Activated CD4-positive, alpha-beta memory T cell treated with anti-CD3 and anti-CD28 coated beads, Interleukin-2, amount 10 ng/mL, durations not matched to agents 7 days and 5 days (primary cell): ENCODE measurements at regions not wholly inside any gene's neighbourhood (a gene's known extent, or its start where the extent isn't known, plus 50 kb on each side); places are given as distances from the start of the nearest gene placed in this dataset.

ENCODE experiments used
- CTCF ChIA-PET: fragments of 350-600 bp; sonication (Branson Sonifier 250); formaldehyde crosslinking; loops from one replicate; lab custom pipeline; 2021; ENCODE audit warnings: antibody characterized with exemption, inconsistent platforms; lab: Charles Lee
- POLR2A ChIA-PET: fragments of 350-600 bp; sonication (Branson Sonifier 250); formaldehyde crosslinking; loops from one replicate; lab custom pipeline; 2021; ENCODE audit warnings: antibody characterized with exemption; lab: Charles Lee
- DNase-seq: peaks from one replicate; pipeline ENCODE4 v3.0.0-alpha.2; 2020
- H3K27ac Mint-ChIP-seq: one replicate; pipeline ENCODE4 v1.8.0; 2021; ENCODE audit warnings: mild to moderate bottlenecking, mixed read lengths
- H3K27me3 Mint-ChIP-seq: one replicate; pipeline ENCODE4 v1.8.0; 2021; ENCODE audit warnings: mixed read lengths
- H3K36me3 Mint-ChIP-seq: one replicate; pipeline ENCODE4 v1.8.0; 2021; ENCODE audit warnings: low read depth, mixed read lengths
- H3K4me1 Mint-ChIP-seq: one replicate; pipeline ENCODE4 v1.8.0; 2021; ENCODE audit warnings: mixed read lengths
- H3K4me3 Mint-ChIP-seq: one replicate; pipeline ENCODE4 v1.8.0; 2021; ENCODE audit warnings: mild to moderate bottlenecking, mixed read lengths
- H3K9me3 Mint-ChIP-seq: one replicate; pipeline ENCODE4 v1.8.0; 2021; ENCODE audit warnings: mixed read lengths

DNA sequence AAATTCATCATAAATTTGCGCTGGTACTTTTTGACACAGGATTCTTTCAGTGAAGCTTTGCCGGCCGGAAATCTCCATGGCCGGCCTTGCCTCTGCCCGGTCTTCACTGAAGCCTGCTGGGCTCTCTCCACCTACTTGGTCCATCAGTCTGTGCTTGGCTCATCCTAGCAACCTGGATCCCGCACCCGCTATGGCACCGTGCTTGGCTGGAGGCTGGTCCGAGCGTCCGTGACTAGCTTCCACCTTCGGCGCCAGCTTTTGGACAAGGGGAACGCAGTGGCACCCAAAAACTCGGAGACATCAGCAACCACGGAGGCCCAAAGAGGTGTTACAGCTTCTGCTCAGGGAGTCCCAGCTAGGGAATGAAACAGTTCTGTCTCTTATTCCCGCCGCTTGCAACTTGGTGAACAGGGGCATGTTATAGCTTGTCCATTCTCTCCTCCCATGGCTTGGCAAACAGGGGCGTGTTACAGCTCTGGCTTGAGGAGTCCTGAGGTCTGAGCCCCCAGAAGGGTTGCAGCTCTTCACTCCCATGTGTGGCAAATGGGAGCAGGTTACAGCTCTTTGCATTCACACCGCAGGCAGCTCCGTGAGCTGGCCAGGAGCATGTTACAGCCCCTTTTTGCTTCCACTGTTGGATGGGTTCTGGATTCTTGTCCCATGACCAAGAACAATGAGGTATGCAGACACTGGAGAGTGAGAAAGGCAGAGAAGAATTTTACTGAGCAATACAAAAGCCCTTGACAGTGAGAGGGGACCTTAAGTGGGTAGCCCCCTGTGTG is 204.2 kb downstream of the DIPK2A start:
- POLR2A ChIA-PET, result no interaction called here
- CTCF ChIA-PET, result no interaction called here
- Mint-ChIP-seq H3K4me3 (no peak overlapping the region), H3K27me3 (no peaks in the 10 kb centered on the region), H3K36me3 (no peaks in the 10 kb centered on the region), H3K27ac (no peak overlapping the region), H3K9me3 (no peaks in the 10 kb centered on the region), H3K4me1 (no peaks in the 10 kb centered on the region)
- no peak for DNase-seq

DNA sequence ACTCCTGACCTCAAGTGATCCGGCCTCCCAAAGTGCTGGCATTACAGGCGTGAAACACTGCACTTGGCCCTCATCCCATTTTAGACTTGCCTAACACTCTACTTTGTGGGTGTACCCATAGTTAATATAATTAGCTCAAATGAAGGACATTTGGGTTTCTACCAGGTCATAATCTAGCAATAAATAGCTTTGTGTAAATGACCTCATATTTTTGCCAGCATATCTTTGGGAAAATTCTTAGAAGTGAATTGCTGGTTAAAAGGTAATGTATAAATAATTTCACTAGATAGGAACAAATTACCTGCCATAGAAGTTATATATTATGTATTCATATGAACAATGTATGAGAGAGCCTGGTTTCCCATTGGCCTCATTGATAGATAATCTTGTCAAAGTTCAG is 206.0 kb downstream of the DIPK2A start:
- no peak for DNase-seq
- Mint-ChIP-seq H3K4me1 (no peaks in the 10 kb centered on the region), H3K36me3 (no peaks in the 10 kb centered on the region), H3K27ac (no peak overlapping the region), H3K9me3 (no peaks in the 10 kb centered on the region), H3K27me3 (no peaks in the 10 kb centered on the region), H3K4me3 (no peak overlapping the region)
- ChIA-PET CTCF (no interaction called here), POLR2A (no interaction called here)

DNA sequence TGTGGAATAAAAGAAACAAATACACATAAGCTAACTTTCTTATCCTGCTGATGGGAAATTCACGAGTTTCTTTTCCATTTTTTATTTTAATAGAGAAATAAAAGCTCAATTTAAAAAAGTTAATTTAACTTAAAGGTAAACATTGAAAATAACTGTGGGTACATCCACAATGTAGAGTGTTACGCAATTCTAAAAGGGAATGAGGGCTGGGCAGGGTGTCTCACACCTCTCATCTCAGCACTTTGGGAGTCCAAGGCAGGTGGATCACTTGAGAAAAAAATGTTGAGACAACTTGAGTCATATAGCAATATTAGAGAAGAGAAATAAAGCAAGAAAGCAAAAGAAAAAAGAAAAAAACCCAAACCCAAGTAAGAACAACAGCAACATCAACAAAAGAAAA is 207.0 kb downstream of the DIPK2A start:
- no peak overlapping the region for H3K27ac Mint-ChIP-seq
- no peaks in the 10 kb centered on the region for H3K4me1 Mint-ChIP-seq
- H3K9me3 Mint-ChIP-seq, result no peaks in the 10 kb centered on the region
- ChIA-PET CTCF (no interaction called here), POLR2A (no interaction called here)
- H3K27me3 Mint-ChIP-seq, result no peaks in the 10 kb centered on the region
- H3K4me3 Mint-ChIP-seq, result no peak overlapping the region
- H3K36me3 Mint-ChIP-seq, result no peaks in the 10 kb centered on the region
- DNase-seq, result no peak

DNA sequence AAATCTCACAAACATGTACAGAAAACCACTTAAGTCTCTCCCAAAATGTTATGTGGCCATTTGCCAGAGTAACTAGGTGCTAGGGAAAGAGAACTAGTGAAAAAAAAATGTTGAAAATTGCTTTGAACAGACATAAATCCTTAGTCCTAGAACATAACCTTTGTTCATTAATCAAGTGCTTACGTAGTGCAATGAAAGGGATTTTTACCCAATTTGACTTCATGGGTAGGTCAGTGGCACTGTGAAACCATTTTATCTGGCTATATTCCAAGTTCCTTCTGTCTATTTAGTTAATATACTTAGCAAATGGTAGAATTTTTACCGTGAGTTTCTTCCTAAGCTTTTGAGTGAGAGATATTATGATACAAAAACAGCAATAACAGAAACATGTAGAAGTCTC is 209.4 kb downstream of the DIPK2A start:
- DNase-seq, result no peak
- Mint-ChIP-seq H3K36me3 (no peaks in the 10 kb centered on the region), H3K4me3 (no peak overlapping the region), H3K9me3 (peaks cover 4% of the 10 kb centered on the region), H3K27ac (no peak overlapping the region), H3K27me3 (no peaks in the 10 kb centered on the region), H3K4me1 (no peaks in the 10 kb centered on the region)
- ChIA-PET CTCF (no interaction called here), POLR2A (no interaction called here)

DNA sequence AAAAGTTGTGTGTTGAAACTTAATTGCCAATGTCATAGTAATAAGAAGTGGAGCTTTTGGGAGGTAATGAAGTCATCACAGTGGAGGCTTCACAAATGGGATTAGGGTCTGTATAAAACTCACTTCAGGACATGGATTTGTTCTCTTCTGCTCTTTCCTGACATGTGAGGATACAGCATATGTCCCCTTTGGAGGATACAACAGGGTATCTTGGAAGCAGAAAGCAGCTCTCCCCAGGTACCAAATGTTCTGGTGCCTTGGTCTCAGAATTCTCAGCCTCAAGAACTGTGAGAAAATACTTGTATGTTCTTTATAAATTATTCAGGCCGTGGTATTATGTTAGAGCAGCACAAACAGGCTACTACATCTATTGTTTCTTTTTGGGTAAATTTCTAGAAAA is 210.9 kb downstream of the DIPK2A start:
- POLR2A ChIA-PET, result no interaction called here
- no peak overlapping the region for H3K27ac Mint-ChIP-seq
- no peak overlapping the region for H3K4me3 Mint-ChIP-seq
- H3K4me1 Mint-ChIP-seq, result no peaks in the 10 kb centered on the region
- H3K36me3 Mint-ChIP-seq, result no peaks in the 10 kb centered on the region
- CTCF ChIA-PET, result no interaction called here
- no peak for DNase-seq
- peaks cover 4% of the 10 kb centered on the region for H3K9me3 Mint-ChIP-seq
- no peaks in the 10 kb centered on the region for H3K27me3 Mint-ChIP-seq

DNA sequence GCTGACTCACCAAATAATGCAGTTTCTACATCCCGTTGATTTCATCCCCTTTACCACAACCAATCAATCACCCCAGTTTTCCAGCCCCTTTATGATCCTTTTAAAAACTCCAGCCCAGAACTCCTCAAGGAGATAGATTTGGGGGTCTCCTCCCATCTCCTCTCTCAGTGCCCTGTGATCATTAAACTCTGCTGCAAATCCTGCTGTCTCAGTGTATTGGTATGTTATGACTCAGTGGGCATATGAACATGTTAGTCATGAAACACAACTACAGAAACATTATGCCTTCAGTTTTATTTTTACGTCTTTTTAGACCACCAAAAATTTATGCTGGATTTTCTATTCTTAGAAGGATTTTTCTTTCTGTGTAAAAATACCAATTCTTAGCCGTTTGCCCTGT is 213.7 kb downstream of the DIPK2A start:
- Mint-ChIP-seq H3K27ac (no peak overlapping the region), H3K4me1 (no peaks in the 10 kb centered on the region), H3K9me3 (peaks cover 4% of the 10 kb centered on the region), H3K4me3 (no peak overlapping the region), H3K27me3 (no peaks in the 10 kb centered on the region), H3K36me3 (no peaks in the 10 kb centered on the region)
- ChIA-PET CTCF (no interaction called here), POLR2A (no interaction called here)
- no peak for DNase-seq

DNA sequence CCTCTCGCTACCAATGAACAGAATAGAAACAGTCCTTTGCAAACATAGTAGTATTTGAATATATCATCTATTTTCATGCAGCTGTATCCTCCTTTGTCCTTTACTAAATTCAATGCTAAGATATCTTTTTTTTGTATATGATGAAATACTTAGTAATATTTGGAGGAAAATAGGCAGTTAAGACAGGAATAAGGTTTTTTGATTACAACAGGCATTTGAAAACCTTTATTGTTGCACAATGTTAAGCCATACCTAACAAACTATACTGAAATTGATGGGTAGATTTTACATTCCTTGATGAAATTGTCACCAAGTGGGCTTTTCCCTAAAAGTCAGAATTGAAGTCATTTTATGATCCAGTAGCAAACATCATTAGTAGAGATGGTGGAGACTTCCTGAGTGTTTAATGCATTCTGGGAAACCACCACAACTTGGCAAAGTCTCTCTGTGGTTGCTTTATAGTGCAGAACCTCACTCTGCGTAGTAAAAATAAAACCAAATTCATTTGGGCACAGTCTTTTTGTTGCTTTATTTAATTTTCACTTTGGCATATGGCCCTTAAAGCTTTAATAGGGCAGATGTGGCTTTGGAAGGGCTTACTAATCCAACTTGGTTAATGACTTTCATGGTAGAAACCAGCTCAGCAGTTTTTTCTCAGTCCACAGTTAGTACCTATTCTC is 216.0 kb downstream of the DIPK2A start:
- CTCF ChIA-PET, result no interaction called here
- DNase-seq, result no peak
- Mint-ChIP-seq H3K4me3 (no peak overlapping the region), H3K36me3 (no peaks in the 10 kb centered on the region), H3K9me3 (peaks cover 4% of the 10 kb centered on the region), H3K27ac (no peak overlapping the region), H3K27me3 (no peaks in the 10 kb centered on the region), H3K4me1 (no peaks in the 10 kb centered on the region)
- POLR2A ChIA-PET, result no interaction called here

DNA sequence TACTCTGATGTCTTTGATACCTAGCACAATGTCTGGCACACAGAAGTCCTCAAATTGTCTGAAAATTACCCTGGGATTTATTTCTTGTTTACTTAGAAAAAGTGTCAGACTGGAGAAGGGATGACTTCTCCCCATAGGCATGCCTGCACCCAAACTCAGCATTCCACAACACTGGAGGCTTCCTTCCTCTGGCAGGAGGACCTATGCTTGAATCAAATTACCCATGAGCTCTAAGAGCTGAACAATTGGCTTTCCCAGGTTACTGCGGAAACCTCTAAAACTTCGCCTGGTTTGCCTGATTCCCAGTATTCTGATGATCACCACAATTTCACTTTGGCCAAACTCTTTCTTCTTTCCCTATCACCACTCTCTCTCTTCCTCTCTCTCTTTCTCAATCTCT is 217.4 kb downstream of the DIPK2A start:
- ChIA-PET POLR2A (no interaction called here), CTCF (no interaction called here)
- H3K36me3 Mint-ChIP-seq, result no peaks in the 10 kb centered on the region
- no peak overlapping the region for H3K4me3 Mint-ChIP-seq
- no peak for DNase-seq
- H3K27ac Mint-ChIP-seq, result no peak overlapping the region
- no peaks in the 10 kb centered on the region for H3K4me1 Mint-ChIP-seq
- no peaks in the 10 kb centered on the region for H3K27me3 Mint-ChIP-seq
- peaks cover 8% of the 10 kb centered on the region for H3K9me3 Mint-ChIP-seq

DNA sequence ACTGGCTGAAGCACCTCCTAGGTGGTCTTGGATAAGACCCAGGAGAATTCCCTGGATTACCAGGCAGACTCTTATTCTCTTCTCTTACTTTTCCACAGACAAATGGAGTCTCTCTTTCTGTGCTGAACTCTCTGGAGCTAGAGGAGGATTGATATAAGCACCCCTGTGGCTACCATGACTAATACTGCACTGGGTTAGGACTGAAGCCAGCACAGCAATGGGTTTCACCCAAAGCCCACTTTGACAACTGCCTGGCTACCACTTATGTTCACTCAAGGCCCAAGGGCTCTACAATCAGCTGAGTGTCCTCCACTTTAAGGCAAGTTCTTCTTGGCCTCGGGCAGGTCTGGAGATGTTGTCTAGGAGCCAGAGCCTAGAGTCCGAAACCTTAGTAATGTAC is 225.5 kb downstream of the DIPK2A start:
- Mint-ChIP-seq H3K4me1 (no peaks in the 10 kb centered on the region), H3K9me3 (peaks cover 9% of the 10 kb centered on the region), H3K36me3 (no peaks in the 10 kb centered on the region), H3K4me3 (no peak overlapping the region), H3K27ac (no peak overlapping the region), H3K27me3 (no peaks in the 10 kb centered on the region)
- DNase-seq, result no peak
- CTCF ChIA-PET, result no interaction called here
- POLR2A ChIA-PET, result no interaction called here

DNA sequence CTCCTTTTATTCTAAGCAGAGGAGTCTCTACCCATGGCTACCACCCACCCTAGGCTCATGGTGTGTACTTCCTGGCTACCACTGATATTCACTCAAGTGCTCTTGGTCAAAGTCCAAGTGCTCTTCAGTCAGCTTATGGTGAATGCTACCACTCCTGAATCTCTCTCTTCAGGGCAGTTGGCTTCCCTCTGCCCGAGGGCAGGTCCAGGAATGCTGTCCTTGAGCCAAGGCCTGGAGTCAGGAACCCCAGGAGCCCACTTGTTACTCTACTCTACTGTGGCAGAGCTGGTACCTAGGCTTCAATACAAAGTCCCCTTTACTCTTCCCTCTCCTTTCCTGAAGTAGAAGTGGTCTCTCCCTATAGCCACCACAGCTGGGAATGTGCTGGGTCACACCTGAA is 226.0 kb downstream of the DIPK2A start:
- CTCF ChIA-PET, result no interaction called here
- H3K4me3 Mint-ChIP-seq, result no peak overlapping the region
- POLR2A ChIA-PET, result no interaction called here
- H3K27me3 Mint-ChIP-seq, result no peaks in the 10 kb centered on the region
- H3K27ac Mint-ChIP-seq, result no peak overlapping the region
- H3K9me3 Mint-ChIP-seq, result peaks cover 9% of the 10 kb centered on the region
- H3K36me3 Mint-ChIP-seq, result no peaks in the 10 kb centered on the region
- no peaks in the 10 kb centered on the region for H3K4me1 Mint-ChIP-seq
- DNase-seq, result no peak

DNA sequence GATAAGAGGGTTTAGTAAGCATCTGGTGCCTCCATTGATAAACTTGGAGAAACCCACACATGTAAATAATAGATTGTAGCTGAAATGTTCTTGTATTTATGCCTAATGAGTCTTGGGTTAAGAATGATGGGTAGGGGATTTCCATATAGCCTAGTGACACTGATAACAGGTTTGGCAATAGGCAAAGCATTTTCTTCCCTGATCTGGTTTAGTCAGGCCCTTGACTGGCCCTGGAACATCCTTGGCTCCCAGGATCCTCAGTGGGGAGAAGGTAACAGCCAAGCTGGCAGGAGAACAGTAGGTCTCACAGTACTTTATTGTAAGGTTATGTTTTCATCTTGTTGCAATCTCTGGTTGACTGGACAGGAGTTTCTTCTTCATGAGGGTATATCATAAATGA is 228.4 kb downstream of the DIPK2A start:
- POLR2A ChIA-PET, result no interaction called here

DNA sequence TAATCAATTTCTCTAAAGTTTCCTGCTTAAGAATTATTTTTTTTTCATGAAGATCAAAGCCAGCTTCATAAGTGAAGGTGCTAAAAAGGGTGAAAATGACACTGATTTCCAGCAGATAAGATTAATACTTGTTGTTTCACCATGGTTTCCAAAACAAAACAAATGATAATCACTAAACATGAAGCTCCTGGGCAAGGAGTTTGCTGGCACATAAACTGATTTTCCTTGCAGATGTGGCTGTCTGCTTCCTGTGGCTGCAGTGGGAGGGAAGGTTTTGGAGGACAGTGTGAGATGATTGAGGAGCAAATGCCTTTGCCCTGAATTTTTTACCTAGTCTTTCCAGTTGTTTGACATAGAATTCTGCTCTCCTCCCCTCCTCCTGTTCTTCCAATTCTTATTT is 228.8 kb downstream of the DIPK2A start:
- no peak overlapping the region for H3K4me3 Mint-ChIP-seq
- CTCF ChIA-PET, result no interaction called here
- no peak for DNase-seq
- POLR2A ChIA-PET, result no interaction called here
- no peak overlapping the region for H3K27ac Mint-ChIP-seq
- H3K4me1 Mint-ChIP-seq, result no peaks in the 10 kb centered on the region
- no peaks in the 10 kb centered on the region for H3K9me3 Mint-ChIP-seq
- H3K27me3 Mint-ChIP-seq, result no peaks in the 10 kb centered on the region
- no peaks in the 10 kb centered on the region for H3K36me3 Mint-ChIP-seq

More for the DNA sequence above, 228.4 kb downstream of the DIPK2A start:
- Mint-ChIP-seq H3K36me3 (no peaks in the 10 kb centered on the region), H3K9me3 (peaks cover 1% of the 10 kb centered on the region), H3K27ac (no peak overlapping the region), H3K4me3 (no peak overlapping the region), H3K27me3 (no peaks in the 10 kb centered on the region), H3K4me1 (no peaks in the 10 kb centered on the region)
- CTCF ChIA-PET, result interaction anchor here (1.2 kb wide), 1 partner anchor 315 kb away, joined by 3 read pairs; no protein-coding TSS in a partner anchor
- DNase-seq, result no peak

DNA sequence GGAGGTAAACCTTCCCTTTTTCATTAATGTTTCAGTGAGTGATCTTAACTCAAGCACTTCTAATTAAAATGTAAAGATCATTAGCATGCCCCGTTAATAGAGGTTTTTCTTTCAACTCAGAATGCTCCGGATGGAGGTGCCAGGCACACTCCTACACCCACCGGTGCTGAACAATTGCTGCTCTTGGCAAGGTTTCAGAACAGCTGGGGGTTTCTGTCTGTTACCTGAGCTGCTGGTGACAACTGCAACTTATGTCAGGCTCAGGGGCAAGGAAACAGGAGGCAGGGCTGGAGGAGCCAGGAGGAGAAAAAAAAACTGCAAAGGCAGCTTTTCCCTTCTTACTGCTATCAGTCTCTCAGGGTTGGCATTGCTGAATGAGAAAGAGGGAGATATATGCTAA is 250.1 kb downstream of the DIPK2A start:
- H3K27me3 Mint-ChIP-seq, result no peaks in the 10 kb centered on the region
- no peak for DNase-seq
- H3K27ac Mint-ChIP-seq, result no peak overlapping the region
- ChIA-PET CTCF (no interaction called here), POLR2A (no interaction called here)
- H3K4me1 Mint-ChIP-seq, result no peaks in the 10 kb centered on the region
- no peak overlapping the region for H3K4me3 Mint-ChIP-seq
- H3K36me3 Mint-ChIP-seq, result no peaks in the 10 kb centered on the region
- H3K9me3 Mint-ChIP-seq, result peaks cover 2% of the 10 kb centered on the region

DNA sequence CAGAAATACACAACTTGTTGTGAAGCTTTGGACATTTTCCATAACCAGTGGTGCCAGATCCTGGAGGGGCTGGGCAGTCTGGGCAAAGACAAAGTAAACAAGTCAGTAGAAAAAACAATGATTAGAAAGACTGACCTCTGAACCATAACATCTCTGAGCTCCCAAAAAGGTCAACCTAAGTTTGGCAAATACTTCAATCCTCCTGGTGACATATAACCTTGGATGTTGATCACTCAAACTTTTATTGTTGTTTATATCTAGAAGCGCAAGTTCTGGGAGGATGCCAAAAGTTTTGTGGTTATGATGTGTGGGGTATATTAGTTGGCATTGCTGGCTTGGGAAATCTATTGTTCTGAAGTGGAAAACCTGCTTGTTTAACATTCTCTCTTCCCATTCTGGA is 257.7 kb downstream of the DIPK2A start:
- POLR2A ChIA-PET, result interaction anchor here (0.7 kb wide), 1 partner anchor 20 kb away, joined by 4 read pairs; no protein-coding TSS in a partner anchor
- H3K36me3 Mint-ChIP-seq, result no peaks in the 10 kb centered on the region
- no peaks in the 10 kb centered on the region for H3K9me3 Mint-ChIP-seq
- CTCF ChIA-PET, result no interaction called here
- H3K27ac Mint-ChIP-seq, result no peak overlapping the region
- H3K4me3 Mint-ChIP-seq, result no peak overlapping the region
- H3K4me1 Mint-ChIP-seq, result no peaks in the 10 kb centered on the region
- no peak for DNase-seq
- no peaks in the 10 kb centered on the region for H3K27me3 Mint-ChIP-seq
